GM12801 (cell line): ENCODE measurements at regions not wholly inside any gene's neighbourhood (a gene's known extent, or its start where the extent isn't known, plus 50 kb on each side); places are given as distances from the start of the nearest gene placed in this dataset.

Experiments
- CTCF ChIP-seq: IDR thresholded peaks from one replicate; pipeline ENCODE4 v1.5.1; 2011; ENCODE audit warnings: control low read depth; ENCODE audit not compliant: insufficient read length; ENCODE audit errors: extremely low read depth

DNA sequence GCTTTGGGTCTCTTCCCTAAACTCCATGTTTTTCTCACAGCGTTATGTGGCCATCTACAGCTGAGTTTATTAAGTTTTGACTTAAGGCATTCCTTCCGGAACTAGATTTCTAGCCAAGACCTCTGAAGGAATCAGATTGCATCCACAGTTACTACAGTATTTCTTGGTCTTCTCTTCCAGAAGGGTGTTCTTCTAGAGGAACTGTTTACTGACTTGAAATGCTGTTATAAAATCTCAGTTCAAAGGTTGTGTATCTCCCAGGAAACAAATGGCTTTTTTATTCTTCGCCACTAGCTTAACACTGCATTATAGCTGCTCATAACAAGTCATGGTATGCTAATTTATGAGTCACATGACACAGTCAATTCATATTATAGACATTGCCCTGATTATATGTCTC is 55.3 kb upstream of the RAD23B start:
- no peak for TF ChIP-seq CTCF

GRCh38 chr9:107228496-107229039 is 54.5 kb upstream of the RAD23B start:
- TF ChIP-seq CTCF = no peak

- TF ChIP-seq CTCF = no peak
Measured at GRCh38 chr9:107229241-107229741, 53.8 kb upstream of the RAD23B start.
